ENCODE measurements at regions not wholly inside any gene's neighbourhood (a gene's known extent, or its start where the extent isn't known, plus 50 kb on each side); places are given as distances from the start of the nearest gene placed in this dataset.
"Not testable (repeated sequence)": the region's sequence is repeated elsewhere in the genome, so short reads cannot be mapped to it uniquely, and the experiment has no call there.

- DNase-seq (ENCODE audit: low spot score): no peak
Measured at GRCh38 chr16:80258407-80258806, 282.4 kb upstream of the DYNLRB2 start.

GRCh38 chr16:80254970-80255369 lies 285.8 kb upstream of the DYNLRB2 start:
- no peak for DNase-seq (ENCODE audit: low spot score)

- DNase-seq (ENCODE audit: low spot score): no peak
Measured at GRCh38 chr16:80253741-80254140, 287.1 kb upstream of the DYNLRB2 start.

GRCh38 chr16:80250381-80250780 lies 290.4 kb upstream of the DYNLRB2 start:
- no peak for DNase-seq (ENCODE audit: low spot score)

- not testable (repeated sequence) for DNase-seq (ENCODE audit: low spot score)
Measured at GRCh38 chr16:80243303-80243702, 297.5 kb upstream of the DYNLRB2 start.

- not testable (repeated sequence) for DNase-seq (ENCODE audit: low spot score)
Measured at GRCh38 chr16:80242279-80242678, 298.5 kb upstream of the DYNLRB2 start.

GRCh38 chr16:80233097-80233835 lies 307.5 kb upstream of the DYNLRB2 start:
- DNase-seq (ENCODE audit: low spot score): peak; percentile 17

GRCh38 chr16:80231888-80232287 lies 308.9 kb upstream of the DYNLRB2 start:
- no peak for DNase-seq (ENCODE audit: low spot score)

GRCh38 chr16:80231121-80231520 lies 309.7 kb upstream of the DYNLRB2 start:
- DNase-seq (ENCODE audit: low spot score): no peak

- DNase-seq (ENCODE audit: low spot score): no peak
Measured at GRCh38 chr16:80230328-80231120, 310.3 kb upstream of the DYNLRB2 start.

- DNase-seq (ENCODE audit: low spot score): no peak
Measured at GRCh38 chr16:80226499-80226898, 314.3 kb upstream of the DYNLRB2 start.

- DNase-seq (ENCODE audit: low spot score): no peak
Measured at GRCh38 chr16:80210787-80211186, 330.0 kb upstream of the DYNLRB2 start.

GRCh38 chr16:80208743-80209142 lies 332.1 kb upstream of the DYNLRB2 start:
- DNase-seq (ENCODE audit: low spot score): no peak

- DNase-seq (ENCODE audit: low spot score): no peak
Measured at GRCh38 chr16:80208015-80208414, 332.8 kb upstream of the DYNLRB2 start.

- no peak for DNase-seq (ENCODE audit: low spot score)
Measured at GRCh38 chr16:80203821-80204220, 337.0 kb upstream of the DYNLRB2 start.

- DNase-seq (ENCODE audit: low spot score): no peak
Measured at GRCh38 chr16:80202831-80203413, 337.9 kb upstream of the DYNLRB2 start.

GRCh38 chr16:80200079-80200478 lies 340.7 kb upstream of the DYNLRB2 start:
- DNase-seq (ENCODE audit: low spot score): no peak

GRCh38 chr16:80199614-80200013 lies 341.2 kb upstream of the DYNLRB2 start:
- DNase-seq (ENCODE audit: low spot score): no peak

GRCh38 chr16:80198311-80199299 lies 342.2 kb upstream of the DYNLRB2 start:
- no peak for DNase-seq (ENCODE audit: low spot score)

GRCh38 chr16:80197741-80198201 lies 343.0 kb upstream of the DYNLRB2 start:
- no peak for DNase-seq (ENCODE audit: low spot score)

GRCh38 chr16:80191928-80192327 lies 348.9 kb upstream of the DYNLRB2 start:
- no peak for DNase-seq (ENCODE audit: low spot score)
